ENCODE measurements at regions not wholly inside any gene's neighbourhood (a gene's known extent, or its start where the extent isn't known, plus 50 kb on each side); places are given as distances from the start of the nearest gene placed in this dataset.

DNA sequence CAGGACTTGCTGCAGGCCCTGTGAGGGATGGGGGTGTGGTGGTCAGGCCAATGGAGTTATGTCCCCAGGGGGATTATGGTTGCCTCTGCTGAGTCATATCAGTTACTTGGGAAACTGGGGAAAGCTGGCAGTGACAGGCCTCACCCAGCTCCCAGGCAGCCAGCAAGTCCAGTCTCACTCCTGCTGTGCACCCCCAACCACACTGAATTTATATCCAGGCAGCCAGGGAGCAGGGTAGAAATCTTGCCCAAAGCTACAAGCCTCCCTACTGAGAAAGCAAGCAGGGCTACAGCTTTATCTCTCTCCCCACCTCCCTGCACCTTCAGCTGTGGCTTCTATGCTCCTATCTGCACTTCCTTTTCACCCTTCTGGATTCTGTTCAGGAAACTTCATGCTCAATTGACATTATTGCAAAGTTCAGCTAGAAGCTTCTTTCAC, 2076.0 kb upstream of the CDH9 start:
- TF ChIP-seq, protein P1, sequence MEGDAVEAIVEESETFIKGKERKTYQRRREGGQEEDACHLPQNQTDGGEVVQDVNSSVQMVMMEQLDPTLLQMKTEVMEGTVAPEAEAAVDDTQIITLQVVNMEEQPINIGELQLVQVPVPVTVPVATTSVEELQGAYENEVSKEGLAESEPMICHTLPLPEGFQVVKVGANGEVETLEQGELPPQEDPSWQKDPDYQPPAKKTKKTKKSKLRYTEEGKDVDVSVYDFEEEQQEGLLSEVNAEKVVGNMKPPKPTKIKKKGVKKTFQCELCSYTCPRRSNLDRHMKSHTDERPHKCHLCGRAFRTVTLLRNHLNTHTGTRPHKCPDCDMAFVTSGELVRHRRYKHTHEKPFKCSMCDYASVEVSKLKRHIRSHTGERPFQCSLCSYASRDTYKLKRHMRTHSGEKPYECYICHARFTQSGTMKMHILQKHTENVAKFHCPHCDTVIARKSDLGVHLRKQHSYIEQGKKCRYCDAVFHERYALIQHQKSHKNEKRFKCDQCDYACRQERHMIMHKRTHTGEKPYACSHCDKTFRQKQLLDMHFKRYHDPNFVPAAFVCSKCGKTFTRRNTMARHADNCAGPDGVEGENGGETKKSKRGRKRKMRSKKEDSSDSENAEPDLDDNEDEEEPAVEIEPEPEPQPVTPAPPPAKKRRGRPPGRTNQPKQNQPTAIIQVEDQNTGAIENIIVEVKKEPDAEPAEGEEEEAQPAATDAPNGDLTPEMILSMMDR (IDR thresholded peaks at IDR 0.05), result no peak
- TF ChIP-seq POLR2AphosphoS5 (IDR thresholded peaks at IDR 0.05; ENCODE audit: insufficient read depth in 1 of 2, low read depth in 1 of 2), result no peak
- no peak for TF ChIP-seq POLR2A (IDR thresholded peaks at IDR 0.05)
